ENCODE measurements at regions not wholly inside any gene's neighbourhood (a gene's known extent, or its start where the extent isn't known, plus 50 kb on each side); places are given as distances from the start of the nearest gene placed in this dataset.

DNA sequence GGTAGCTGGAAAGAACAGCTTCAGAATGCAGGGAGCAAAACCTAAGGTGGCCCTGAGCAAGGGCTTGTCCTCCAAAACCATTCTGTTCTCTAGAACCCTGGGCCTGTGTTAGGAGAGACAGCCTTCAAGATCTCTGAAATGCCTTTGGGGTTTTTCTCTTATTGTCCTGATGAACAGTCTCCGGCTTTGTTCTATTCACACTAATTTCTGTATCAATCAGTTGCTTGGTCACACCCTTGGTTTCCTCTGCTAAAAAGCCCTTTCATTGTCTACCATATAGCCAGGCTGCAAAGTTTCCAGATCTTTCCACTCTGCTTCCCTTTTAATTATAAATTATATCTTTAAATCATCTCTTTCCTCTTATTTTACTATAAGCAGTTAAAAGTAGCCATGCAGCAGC, 219.9 kb upstream of the ARID2 start:
- no peak for TF ChIP-seq SUZ12 (IDR thresholded peaks at IDR 0.05)
- TF ChIP-seq, protein P1, sequence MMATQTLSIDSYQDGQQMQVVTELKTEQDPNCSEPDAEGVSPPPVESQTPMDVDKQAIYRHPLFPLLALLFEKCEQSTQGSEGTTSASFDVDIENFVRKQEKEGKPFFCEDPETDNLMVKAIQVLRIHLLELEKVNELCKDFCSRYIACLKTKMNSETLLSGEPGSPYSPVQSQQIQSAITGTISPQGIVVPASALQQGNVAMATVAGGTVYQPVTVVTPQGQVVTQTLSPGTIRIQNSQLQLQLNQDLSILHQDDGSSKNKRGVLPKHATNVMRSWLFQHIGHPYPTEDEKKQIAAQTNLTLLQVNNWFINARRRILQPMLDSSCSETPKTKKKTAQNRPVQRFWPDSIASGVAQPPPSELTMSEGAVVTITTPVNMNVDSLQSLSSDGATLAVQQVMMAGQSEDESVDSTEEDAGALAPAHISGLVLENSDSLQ (IDR thresholded peaks at IDR 0.05): no peak
- no peak for TF ChIP-seq BHLHE40 (IDR thresholded peaks at IDR 0.05; ENCODE audit: borderline replicate concordance)
- no peak for TF ChIP-seq SP1 (IDR thresholded peaks at IDR 0.05)
- no peak for TF ChIP-seq CTBP1 (IDR thresholded peaks at IDR 0.05; ENCODE audit: borderline replicate concordance)
- TF ChIP-seq FOXA1 (IDR thresholded peaks at IDR 0.05): no peak
- TF ChIP-seq ARNT (IDR thresholded peaks at IDR 0.05): no peak
- no peak for TF ChIP-seq FOXM1 (IDR thresholded peaks at IDR 0.05; ENCODE audit: borderline replicate concordance)
- TF ChIP-seq L3MBTL2 (conservative IDR thresholded peaks at IDR 0.05): no peak
- TF ChIP-seq TARDBP (IDR thresholded peaks at IDR 0.05): no peak
